GM12878 (cell line): ENCODE measurements at regions not wholly inside any gene's neighbourhood (a gene's known extent, or its start where the extent isn't known, plus 50 kb on each side); places are given as distances from the start of the nearest gene placed in this dataset.

Source experiments
- HDAC6 ChIP-seq: fragments of 200-600 bp; sonication (generic); IDR thresholded peaks from one replicate; pipeline ENCODE4 v1.8.0; 2017; ENCODE audit warnings: antibody characterized with exemption; ENCODE audit not compliant: unreplicated experiment
- POLR2AphosphoS5 ChIP-seq: IDR thresholded peaks from 2 replicates; pipeline ENCODE4 v1.6.1; 2011; ENCODE audit warnings: mild to moderate bottlenecking, low read length, inconsistent platforms
- TF ChIP-seq, protein P1 (sequence below), 3 experiments: IDR thresholded peaks in 2 of 3; conservative IDR thresholded peaks in 1 of 3; 2 replicates each; pipeline ENCODE4 v1.5.1; 2011; ENCODE audit warnings: low read depth in 3 of 3, low read length in 3 of 3, mild to moderate bottlenecking in 3 of 3, control low read depth in 2 of 3, moderate library complexity in 2 of 3, inconsistent platforms in 1 of 3, mixed read lengths in 1 of 3; ENCODE audit not compliant: control insufficient read depth in 2 of 3, insufficient read depth in 1 of 3; ENCODE audit errors: extremely low read depth in 1 of 3

DNA sequence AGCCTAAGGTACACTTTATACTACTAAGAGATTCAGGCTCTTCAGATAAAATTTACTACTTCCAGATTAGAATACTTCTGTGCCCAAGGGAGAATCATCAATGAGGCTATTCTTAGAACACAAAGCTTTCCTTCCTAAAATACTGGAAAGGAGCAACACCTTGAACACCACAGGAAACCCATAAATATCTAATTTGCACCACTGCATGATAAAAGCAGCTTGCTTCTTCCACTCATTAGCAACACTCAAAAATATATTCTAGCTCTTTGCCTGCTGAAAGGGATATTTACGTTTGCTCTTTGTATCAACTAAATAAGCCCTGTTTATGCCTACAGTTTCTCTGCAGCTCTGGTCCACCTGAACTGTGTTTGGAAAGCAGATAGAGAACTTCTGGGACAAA is 284.3 kb downstream of the RWDD3 start:
- TF ChIP-seq POLR2AphosphoS5 (no peak), HDAC6 (no peak)
- TF ChIP-seq, protein P1, sequence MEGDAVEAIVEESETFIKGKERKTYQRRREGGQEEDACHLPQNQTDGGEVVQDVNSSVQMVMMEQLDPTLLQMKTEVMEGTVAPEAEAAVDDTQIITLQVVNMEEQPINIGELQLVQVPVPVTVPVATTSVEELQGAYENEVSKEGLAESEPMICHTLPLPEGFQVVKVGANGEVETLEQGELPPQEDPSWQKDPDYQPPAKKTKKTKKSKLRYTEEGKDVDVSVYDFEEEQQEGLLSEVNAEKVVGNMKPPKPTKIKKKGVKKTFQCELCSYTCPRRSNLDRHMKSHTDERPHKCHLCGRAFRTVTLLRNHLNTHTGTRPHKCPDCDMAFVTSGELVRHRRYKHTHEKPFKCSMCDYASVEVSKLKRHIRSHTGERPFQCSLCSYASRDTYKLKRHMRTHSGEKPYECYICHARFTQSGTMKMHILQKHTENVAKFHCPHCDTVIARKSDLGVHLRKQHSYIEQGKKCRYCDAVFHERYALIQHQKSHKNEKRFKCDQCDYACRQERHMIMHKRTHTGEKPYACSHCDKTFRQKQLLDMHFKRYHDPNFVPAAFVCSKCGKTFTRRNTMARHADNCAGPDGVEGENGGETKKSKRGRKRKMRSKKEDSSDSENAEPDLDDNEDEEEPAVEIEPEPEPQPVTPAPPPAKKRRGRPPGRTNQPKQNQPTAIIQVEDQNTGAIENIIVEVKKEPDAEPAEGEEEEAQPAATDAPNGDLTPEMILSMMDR (IDR thresholded peaks at IDR 0.05 in 2 of 3, conservative IDR thresholded peaks at IDR 0.05 in 1 of 3; ENCODE audit: control insufficient read depth in 2 of 3, extremely low read depth in 1 of 3, insufficient read depth in 1 of 3, low read depth in 3 of 3, low read length in 3 of 3), result no peak
